Brain microvascular endothelial cell (primary cell): ENCODE measurements at regions not wholly inside any gene's neighbourhood (a gene's known extent, or its start where the extent isn't known, plus 50 kb on each side); places are given as distances from the start of the nearest gene placed in this dataset.
"Not testable (repeated sequence)": the region's sequence is repeated elsewhere in the genome, so short reads cannot be mapped to it uniquely, and the experiment has no call there.

ENCODE experiments used
- DNase-seq: peaks from one replicate; pipeline ENCODE4 v3.0.0-alpha.2; 2020
- H3K27ac ChIP-seq: fragments of 250-450 bp; sonication (Bioruptor Pico); 2 replicates; pipeline ENCODE4 v1.5.1; 2020; ENCODE audit warnings: mild to moderate bottlenecking, moderate library complexity
- H3K27me3 ChIP-seq: fragments of 250-450 bp; sonication (Bioruptor Pico); replicated peaks from 2 replicates; pipeline ENCODE4 v1.5.1; 2020; ENCODE audit warnings: mild to moderate bottlenecking
- H3K36me3 ChIP-seq: fragments of 250-450 bp; sonication (Bioruptor Pico); replicated peaks from 2 replicates; pipeline ENCODE4 v1.5.1; 2020; ENCODE audit warnings: mild to moderate bottlenecking
- H3K4me3 ChIP-seq: 2 replicates; pipeline ENCODE4 v1.5.1; 2011; ENCODE audit warnings: low read depth, mild to moderate bottlenecking, control low read depth, low read length, moderate library complexity
- in situ Hi-C: cut with HindIII; loops from 2 replicates; pipeline ENCODE4 v1.10.0; 2017; ENCODE audit warnings: low sequenced_read_pairs, low pct_ligation_motif_present
- TF ChIP-seq, protein P1 (sequence below): IDR thresholded peaks from 2 replicates; pipeline ENCODE4 v1.5.1; 2011; ENCODE audit warnings: low read depth, mild to moderate bottlenecking, moderate library complexity, low read length, control low read depth, inconsistent platforms; ENCODE audit errors: missing control alignments

DNA sequence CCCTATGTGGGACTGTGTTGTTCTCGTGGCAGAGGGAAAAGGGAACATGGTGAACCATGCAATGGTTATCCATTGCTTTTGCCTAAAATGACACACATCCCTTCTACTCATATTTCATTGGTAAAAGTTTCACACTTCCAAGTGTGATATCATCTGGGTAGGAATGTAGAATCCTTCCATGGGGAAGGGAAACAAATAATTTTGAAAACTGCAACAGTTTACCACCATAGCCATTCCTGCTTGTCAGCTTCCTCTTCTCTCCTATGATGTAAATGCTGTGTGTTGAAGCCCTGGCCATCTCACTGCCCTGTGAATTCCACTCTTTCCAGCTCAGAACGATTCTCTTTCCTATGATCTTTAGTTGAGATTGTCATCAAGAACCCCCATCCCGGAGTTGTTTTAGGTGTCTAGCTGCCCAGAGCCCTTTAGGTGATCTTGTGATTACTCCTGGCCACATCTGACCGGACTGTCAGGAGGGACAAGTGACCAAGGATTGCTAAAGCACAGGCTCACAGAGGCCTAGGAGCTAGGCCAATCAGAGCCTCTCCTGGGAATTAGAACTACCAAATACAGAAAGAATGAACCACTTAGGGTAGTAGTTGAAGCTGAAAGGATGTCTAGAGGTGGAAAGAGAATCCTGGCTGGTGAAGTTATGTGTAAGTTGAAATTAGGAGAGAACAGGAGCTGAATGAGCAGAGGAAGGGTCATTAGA is 84.6 kb downstream of the VCPKMT start:
- in situ Hi-C loops: no loop called here
- Histone ChIP-seq H3K27ac (no peak overlapping the region), H3K4me3 (no peak overlapping the region), H3K27me3 (no peaks in the 10 kb centered on the region), H3K36me3 (no peaks in the 10 kb centered on the region)
- DNase-seq: no peak
- TF ChIP-seq, protein P1, sequence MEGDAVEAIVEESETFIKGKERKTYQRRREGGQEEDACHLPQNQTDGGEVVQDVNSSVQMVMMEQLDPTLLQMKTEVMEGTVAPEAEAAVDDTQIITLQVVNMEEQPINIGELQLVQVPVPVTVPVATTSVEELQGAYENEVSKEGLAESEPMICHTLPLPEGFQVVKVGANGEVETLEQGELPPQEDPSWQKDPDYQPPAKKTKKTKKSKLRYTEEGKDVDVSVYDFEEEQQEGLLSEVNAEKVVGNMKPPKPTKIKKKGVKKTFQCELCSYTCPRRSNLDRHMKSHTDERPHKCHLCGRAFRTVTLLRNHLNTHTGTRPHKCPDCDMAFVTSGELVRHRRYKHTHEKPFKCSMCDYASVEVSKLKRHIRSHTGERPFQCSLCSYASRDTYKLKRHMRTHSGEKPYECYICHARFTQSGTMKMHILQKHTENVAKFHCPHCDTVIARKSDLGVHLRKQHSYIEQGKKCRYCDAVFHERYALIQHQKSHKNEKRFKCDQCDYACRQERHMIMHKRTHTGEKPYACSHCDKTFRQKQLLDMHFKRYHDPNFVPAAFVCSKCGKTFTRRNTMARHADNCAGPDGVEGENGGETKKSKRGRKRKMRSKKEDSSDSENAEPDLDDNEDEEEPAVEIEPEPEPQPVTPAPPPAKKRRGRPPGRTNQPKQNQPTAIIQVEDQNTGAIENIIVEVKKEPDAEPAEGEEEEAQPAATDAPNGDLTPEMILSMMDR: no peak

DNA sequence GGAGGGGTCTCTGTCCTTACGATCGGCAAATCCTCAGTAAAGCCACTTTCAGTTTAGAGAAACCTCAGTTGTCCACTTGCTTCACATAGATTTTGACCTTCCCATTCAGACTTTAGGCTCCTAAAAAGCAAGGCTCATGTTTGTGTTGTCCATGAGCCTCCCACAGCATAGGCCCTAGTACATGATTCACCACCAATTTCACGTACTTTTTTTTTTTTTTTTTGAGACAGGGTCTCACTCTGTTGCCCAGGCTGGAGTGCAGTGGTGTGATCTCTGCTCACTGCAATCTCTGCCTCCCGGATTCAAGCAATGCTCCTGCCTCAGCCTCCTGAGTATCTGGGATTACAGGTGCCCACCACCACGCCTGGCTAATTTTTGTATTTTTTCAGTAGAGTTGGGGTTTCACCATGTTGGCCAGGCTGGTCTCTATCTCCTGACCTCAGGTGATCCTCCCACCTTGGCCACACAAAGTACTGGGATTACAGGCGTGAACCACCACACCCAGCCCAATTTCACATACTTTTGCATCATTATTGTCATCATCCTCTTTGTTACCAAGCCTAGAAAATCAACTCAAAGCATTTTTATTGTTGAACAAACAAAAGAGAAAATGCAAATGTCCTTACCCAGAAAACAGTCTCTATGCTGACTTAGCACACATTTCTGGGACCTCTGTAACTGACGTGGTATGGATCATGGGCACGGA is 83.8 kb downstream of the VCPKMT start:
- DNase-seq, in situ Hi-C loops, H3K27ac ChIP-seq, H3K27me3 ChIP-seq, H3K4me3 ChIP-seq, H3K36me3 ChIP-seq: not testable (repeated sequence)

DNA sequence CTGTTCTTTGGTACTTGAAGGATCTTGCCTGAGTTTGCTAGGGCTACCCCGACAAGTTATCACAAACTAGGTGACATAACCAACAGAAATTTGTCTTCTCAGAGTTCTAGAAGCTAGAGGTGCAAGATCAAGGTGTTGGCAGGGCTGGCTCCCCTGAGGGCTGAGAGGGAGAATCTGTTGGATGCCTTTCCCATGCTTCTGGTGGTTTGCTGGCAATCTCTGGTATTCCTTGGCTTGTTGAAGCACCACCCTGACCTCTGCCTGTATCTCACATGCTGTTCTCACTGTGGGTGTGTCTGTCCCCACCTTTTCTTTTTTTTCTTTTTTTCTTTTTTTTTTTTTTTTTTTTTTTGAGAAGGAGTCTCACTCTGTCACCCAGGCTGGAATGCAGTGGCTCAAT is 81.2 kb downstream of the VCPKMT start:
- TF ChIP-seq, protein P1: no peak
- H3K36me3 ChIP-seq: no peaks in the 10 kb centered on the region
- H3K27ac ChIP-seq: no peak overlapping the region
- in situ Hi-C loops: no loop called here
- DNase-seq: no peak
- H3K4me3 ChIP-seq: no peak overlapping the region
- H3K27me3 ChIP-seq: no peaks in the 10 kb centered on the region

GRCh38 chr14:50036211-50036610 is 80.2 kb downstream of the VCPKMT start:
- no peak for DNase-seq
- Histone ChIP-seq H3K4me3 (no peak overlapping the region), H3K27ac (no peak overlapping the region), H3K27me3 (no peaks in the 10 kb centered on the region), H3K36me3 (no peaks in the 10 kb centered on the region)
- TF ChIP-seq, protein P1: no peak
- in situ Hi-C loops: no loop called here

GRCh38 chr14:50036637-50037036 is 79.7 kb downstream of the VCPKMT start:
- TF ChIP-seq, protein P1: no peak
- Histone ChIP-seq H3K4me3 (no peak overlapping the region), H3K36me3 (no peaks in the 10 kb centered on the region), H3K27ac (no peak overlapping the region), H3K27me3 (no peaks in the 10 kb centered on the region)
- in situ Hi-C loops: no loop called here
- no peak for DNase-seq

- Histone ChIP-seq H3K27me3 (no peaks in the 10 kb centered on the region), H3K4me3 (no peak overlapping the region), H3K36me3 (no peaks in the 10 kb centered on the region), H3K27ac (no peak overlapping the region)
- in situ Hi-C loops: no loop called here
- TF ChIP-seq, protein P1: no peak
- no peak for DNase-seq
Measured at GRCh38 chr14:50037240-50037639, 79.1 kb downstream of the VCPKMT start.
